HCT116 (cell line): ENCODE measurements at regions not wholly inside any gene's neighbourhood (a gene's known extent, or its start where the extent isn't known, plus 50 kb on each side); places are given as distances from the start of the nearest gene placed in this dataset.

ENCODE experiments used
- ATAC-seq: fragments of 200-7000 bp; cut with Tn5 transposase; 2 replicates; pipeline ENCODE4 v1.9.1; 2020; ENCODE audit warnings: mild to moderate bottlenecking, moderate library complexity
- BruUV-seq: library from RNA; stranded (reverse); fragments of 400-500 nt; replicated peaks from 2 replicates; lab custom pipeline; 2021; lab: Mats Ljungman, UMichigan
- CTCF ChIA-PET: fragments of 300-600 bp; sonication (Branson Sonifier 250); formaldehyde crosslinking; loops from one replicate; lab custom pipeline; 2021; ENCODE audit warnings: antibody characterized with exemption; lab: Charles Lee
- POLR2A ChIA-PET: fragments of 300-600, 350-600 bp; sonication (Branson Sonifier 250); formaldehyde crosslinking; loops from one replicate; lab custom pipeline; 2021; ENCODE audit warnings: antibody characterized with exemption; lab: Charles Lee
- RAD21 ChIA-PET, 2 experiments: fragments of 300-600 bp; sonication (Branson Sonifier 250); formaldehyde crosslinking; loops; one replicate each; lab custom pipeline; 2023; ENCODE audit warnings: low total read pairs in 2 of 2; ENCODE audit not compliant: uncharacterized antibody in 2 of 2, unreplicated experiment in 2 of 2, low non-redundant PET in 1 of 2; lab: Charles Lee
- DNase-seq: peaks from one replicate; pipeline ENCODE4 v3.0.0-alpha.2; 2010; ENCODE audit warnings: low read depth, low spot score
- H2AFZ ChIP-seq: fragments of 200-600 bp; shearing (Covaris generic), sonication (generic); 2 replicates; pipeline ENCODE4 v1.6.1; 2017; ENCODE audit warnings: low read depth, mixed run types, mixed read lengths, antibody characterized with exemption, low read length; ENCODE audit not compliant: poor library complexity, severe bottlenecking
- H3K27ac ChIP-seq: 2 replicates; pipeline ENCODE4 v1.5.1; 2012; ENCODE audit warnings: low read depth, low read length
- H3K27me3 ChIP-seq: fragments of 200-600 bp; sonication (generic); 2 replicates; pipeline ENCODE4 v1.6.1; 2016; ENCODE audit warnings: mixed run types, low read length, mixed read lengths; ENCODE audit not compliant: insufficient read depth
- H3K36me3 ChIP-seq, 2 experiments: fragments of 200-500 bp in 1 of 2; fragments of 200-600 bp in 1 of 2; sonication (Bioruptor generic) in 1 of 2; sonication (generic) in 1 of 2; 2 replicates each; pipeline versions ENCODE4 v1.5.1 to v1.6.1; 2014 to 2016; ENCODE audit warnings: low read length in 2 of 2, inconsistent platforms in 1 of 2, mixed read lengths in 1 of 2, mixed run types in 1 of 2; ENCODE audit not compliant: insufficient read depth in 2 of 2, control insufficient read depth in 1 of 2
- H3K4me1 ChIP-seq, 2 experiments: fragments of 200-600 bp in 1 of 2; sonication (generic) in 1 of 2; 2 replicates each; pipeline versions ENCODE4 v1.5.1 to v1.6.1; 2012 to 2017; ENCODE audit warnings: low read length in 2 of 2, inconsistent platforms in 1 of 2, mild to moderate bottlenecking in 1 of 2, mixed read lengths in 1 of 2, mixed run types in 1 of 2, moderate library complexity in 1 of 2; ENCODE audit not compliant: insufficient read depth in 2 of 2, control insufficient read depth in 1 of 2
- H3K4me2 ChIP-seq: fragments of 200-600 bp; sonication (generic); 2 replicates; pipeline ENCODE4 v1.6.1; 2017; ENCODE audit warnings: mixed run types, low read length, mixed read lengths
- H3K4me3 ChIP-seq, 2 experiments: fragments of 200-600 bp in 1 of 2; sonication (generic) in 1 of 2; replicated peaks in 1 of 2; 2 replicates each; pipeline ENCODE4 v1.5.1; 2011 to 2016; ENCODE audit warnings: low read length in 2 of 2, control low read depth in 1 of 2, low read depth in 1 of 2, mild to moderate bottlenecking in 1 of 2, mixed read lengths in 1 of 2, mixed run types in 1 of 2
- H3K79me2 ChIP-seq: fragments of 200-600 bp; sonication (generic); 2 replicates; pipeline ENCODE4 v1.6.1; 2017; ENCODE audit warnings: mild to moderate bottlenecking, mixed run types, low read length, moderate library complexity, mixed read lengths; ENCODE audit not compliant: insufficient read depth
- H3K9ac ChIP-seq: fragments of 200-600 bp; sonication (generic); 2 replicates; pipeline ENCODE4 v1.6.1; 2016; ENCODE audit warnings: low read length, mixed read lengths
- H3K9me2 ChIP-seq: fragments of 200-600 bp; sonication (generic), shearing (Covaris generic); 2 replicates; pipeline ENCODE4 v1.6.1; 2017; ENCODE audit warnings: mixed run types, mild to moderate bottlenecking, moderate library complexity; ENCODE audit not compliant: insufficient read depth
- H3K9me3 ChIP-seq, 2 experiments: fragments of 200-500 bp in 1 of 2; fragments of 200-600 bp in 1 of 2; sonication (Bioruptor generic) in 1 of 2; sonication (generic) in 1 of 2; 2 replicates each; pipeline ENCODE4 v1.6.1; 2014 to 2017; ENCODE audit warnings: low read length in 2 of 2, mixed read lengths in 2 of 2, inconsistent platforms in 1 of 2, low read depth in 1 of 2, mild to moderate bottlenecking in 1 of 2, mixed run types in 1 of 2, moderate library complexity in 1 of 2; ENCODE audit not compliant: control insufficient read depth in 1 of 2, insufficient read depth in 1 of 2
- H4K20me1 ChIP-seq: fragments of 200-600 bp; sonication (generic), shearing (Covaris generic); 2 replicates; pipeline ENCODE4 v1.6.1; 2017; ENCODE audit warnings: mixed run types, mild to moderate bottlenecking, moderate library complexity; ENCODE audit not compliant: insufficient read depth
- EGR1 ChIP-seq: IDR thresholded peaks from 2 replicates; pipeline ENCODE4 v1.6.1; 2012; ENCODE audit warnings: low read depth
- ELF1 ChIP-seq: IDR thresholded peaks from 2 replicates; pipeline ENCODE4 v1.6.1; 2012; ENCODE audit warnings: low read depth, borderline replicate concordance
- EZH2 ChIP-seq: fragments of 200-600 bp; sonication (generic); IDR thresholded peaks from 2 replicates; pipeline ENCODE4 v1.6.1; 2017; ENCODE audit warnings: antibody characterized with exemption, mixed run types
- FOSL1 ChIP-seq: IDR thresholded peaks from 2 replicates; pipeline ENCODE4 v1.6.1; 2012; ENCODE audit warnings: low read depth
- POLR2A ChIP-seq: IDR thresholded peaks from 2 replicates; pipeline ENCODE4 v1.7.0; 2011; ENCODE audit warnings: borderline replicate concordance; ENCODE audit not compliant: insufficient read depth, insufficient read length; ENCODE audit errors: extremely low read depth
- POLR2AphosphoS5 ChIP-seq: IDR thresholded peaks from 2 replicates; pipeline ENCODE4 v1.6.1; 2011; ENCODE audit warnings: mild to moderate bottlenecking, low read depth, low read length, moderate library complexity
- RAD21 ChIP-seq: IDR thresholded peaks from 2 replicates; pipeline ENCODE4 v1.6.1; 2012; ENCODE audit warnings: low read depth, mild to moderate bottlenecking
- SIN3A ChIP-seq: IDR thresholded peaks from 2 replicates; pipeline ENCODE4 v1.6.1; 2012; ENCODE audit warnings: low read depth
- SP1 ChIP-seq: IDR thresholded peaks from 2 replicates; pipeline ENCODE4 v1.6.1; 2012; ENCODE audit warnings: low read depth
- SRF ChIP-seq: IDR thresholded peaks from 2 replicates; pipeline ENCODE4 v1.6.1; 2012; ENCODE audit warnings: low read depth
- TCF7L2 ChIP-seq: IDR thresholded peaks from 2 replicates; pipeline ENCODE4 v1.7.0; 2011; ENCODE audit warnings: borderline replicate concordance, inconsistent platforms; ENCODE audit not compliant: insufficient read depth, insufficient read length; ENCODE audit errors: extremely low read depth
- ZFX ChIP-seq: fragments of 450-650 bp; IDR thresholded peaks from 2 replicates; pipeline ENCODE4 v1.6.1; 2017
- ZNF274 ChIP-seq: fragments of 200-500 bp; sonication (Bioruptor generic); IDR thresholded peaks from 2 replicates; pipeline ENCODE4 v1.6.1; 2014; ENCODE audit warnings: mild to moderate bottlenecking, low read depth, low read length, inconsistent platforms
- intact Hi-C: fragments of 100-400 bp; cut with micrococcal nuclease; formaldehyde crosslinking; loops from 2 replicates; pipeline ENCODE4 v1.10.0; 2022
- TF ChIP-seq, protein P1 (sequence below), 3 experiments: fragments of 200-600 bp in 1 of 3; sonication (generic) in 1 of 3; IDR thresholded peaks in 2 of 3; conservative IDR thresholded peaks in 1 of 3; 2 replicates each; pipeline ENCODE4 v1.5.1; 2012 to 2017; ENCODE audit warnings: low read depth in 2 of 3, low read length in 2 of 3, antibody characterized with exemption in 1 of 3, borderline replicate concordance in 1 of 3, control low read depth in 1 of 3, mild to moderate bottlenecking in 1 of 3, mixed read lengths in 1 of 3, mixed run types in 1 of 3, moderate library complexity in 1 of 3; ENCODE audit not compliant: insufficient read depth in 1 of 3
- TF ChIP-seq, protein P2 (sequence below): IDR thresholded peaks from 2 replicates; pipeline ENCODE4 v1.6.1; 2012; ENCODE audit warnings: low read depth
- TF ChIP-seq, protein P3 (sequence below): IDR thresholded peaks from 2 replicates; pipeline ENCODE4 v1.6.1; 2012

DNA sequence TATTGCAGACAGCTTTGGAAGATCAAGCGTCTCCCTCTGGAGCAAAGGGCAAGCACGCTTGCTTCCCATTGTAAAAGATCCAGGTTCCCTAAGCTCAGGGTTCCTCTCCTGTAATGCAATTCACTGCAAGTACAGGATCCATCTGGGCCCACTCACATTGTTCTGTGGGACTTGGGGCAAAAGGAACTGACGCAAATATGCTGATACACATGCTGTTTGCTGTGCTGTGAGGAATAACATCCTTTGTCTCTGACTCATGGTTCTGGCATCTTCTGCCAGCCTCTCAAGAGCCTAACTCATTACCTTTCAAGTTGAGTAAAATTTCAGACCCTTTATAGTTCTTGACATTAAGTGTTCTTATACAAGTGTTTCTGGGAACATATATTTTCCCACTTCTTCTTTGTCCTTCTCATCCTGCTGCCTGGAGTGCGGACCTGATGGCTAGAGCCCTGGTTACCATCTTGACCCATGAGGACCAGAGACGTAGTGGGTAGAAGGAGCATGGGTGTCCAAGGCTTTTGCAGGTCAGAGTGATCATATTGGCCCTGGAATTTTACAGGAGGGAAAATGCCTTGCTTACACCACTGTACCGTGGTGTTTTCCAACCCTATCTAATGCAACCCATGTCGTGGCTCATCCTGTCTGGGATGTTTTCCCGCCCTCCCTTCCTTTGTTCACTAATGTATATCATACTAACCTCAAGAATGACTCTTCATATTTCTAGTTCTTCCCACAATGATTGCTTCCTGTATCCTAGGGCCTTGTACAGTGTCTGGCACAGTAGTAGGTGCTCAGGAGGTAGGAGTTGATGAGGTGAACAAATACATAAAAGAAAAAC, 145.7 kb upstream of the GLI2 start:
- Histone ChIP-seq H3K79me2 (no peaks in the 10 kb centered on the region), H3K36me3 (no peaks in the 10 kb centered on the region), H3K27ac (no peak overlapping the region), H3K9me3 (no peaks in the 10 kb centered on the region), H3K9ac (no peak overlapping the region), H2AFZ (no peak overlapping the region), H4K20me1 (no peaks in the 10 kb centered on the region), H3K4me3 (no peak overlapping the region), H3K4me1 (peaks cover 0 to 9% of the 10 kb centered on the region in 2 experiments; a peak in 1 of 4 replicates), H3K9me2 (no peaks in the 10 kb centered on the region), H3K4me2 (no peak overlapping the region), H3K27me3 (no peaks in the 10 kb centered on the region)
- RAD21 ChIA-PET: no interaction called here
- POLR2A ChIA-PET: no interaction called here
- TF ChIP-seq, protein P1, sequence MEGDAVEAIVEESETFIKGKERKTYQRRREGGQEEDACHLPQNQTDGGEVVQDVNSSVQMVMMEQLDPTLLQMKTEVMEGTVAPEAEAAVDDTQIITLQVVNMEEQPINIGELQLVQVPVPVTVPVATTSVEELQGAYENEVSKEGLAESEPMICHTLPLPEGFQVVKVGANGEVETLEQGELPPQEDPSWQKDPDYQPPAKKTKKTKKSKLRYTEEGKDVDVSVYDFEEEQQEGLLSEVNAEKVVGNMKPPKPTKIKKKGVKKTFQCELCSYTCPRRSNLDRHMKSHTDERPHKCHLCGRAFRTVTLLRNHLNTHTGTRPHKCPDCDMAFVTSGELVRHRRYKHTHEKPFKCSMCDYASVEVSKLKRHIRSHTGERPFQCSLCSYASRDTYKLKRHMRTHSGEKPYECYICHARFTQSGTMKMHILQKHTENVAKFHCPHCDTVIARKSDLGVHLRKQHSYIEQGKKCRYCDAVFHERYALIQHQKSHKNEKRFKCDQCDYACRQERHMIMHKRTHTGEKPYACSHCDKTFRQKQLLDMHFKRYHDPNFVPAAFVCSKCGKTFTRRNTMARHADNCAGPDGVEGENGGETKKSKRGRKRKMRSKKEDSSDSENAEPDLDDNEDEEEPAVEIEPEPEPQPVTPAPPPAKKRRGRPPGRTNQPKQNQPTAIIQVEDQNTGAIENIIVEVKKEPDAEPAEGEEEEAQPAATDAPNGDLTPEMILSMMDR (IDR thresholded peaks at IDR 0.05 in 2 of 3, conservative IDR thresholded peaks at IDR 0.05 in 1 of 3; ENCODE audit: borderline replicate concordance in 1 of 3, insufficient read depth in 1 of 3, low read depth in 2 of 3, low read length in 2 of 3): no peak
- no peak for TF ChIP-seq POLR2A
- CTCF ChIA-PET: no interaction called here
- intact Hi-C loops: no loop called here
- no TSS peak for BruUV-seq
- ATAC-seq (no peak), DNase-seq (no peak)

DNA sequence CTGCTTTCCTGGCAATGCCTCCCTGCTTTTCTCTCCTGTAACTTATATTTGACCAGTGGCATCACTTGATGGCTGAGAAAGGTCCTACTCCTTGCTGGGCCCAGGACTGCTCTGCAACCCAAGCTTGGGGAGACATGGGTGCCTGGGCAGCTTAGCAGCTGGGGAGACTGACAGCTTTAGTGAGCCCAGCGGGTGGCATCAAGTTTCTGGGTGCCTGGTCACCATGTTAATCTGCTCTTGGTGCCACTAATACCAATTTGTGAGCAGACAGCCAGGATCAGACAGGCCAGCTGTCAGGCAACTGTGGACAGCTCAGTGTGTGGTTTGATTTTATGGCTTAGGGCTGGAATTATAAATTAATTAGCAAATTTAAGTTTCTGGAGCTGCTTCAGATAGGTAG, 144.8 kb upstream of the GLI2 start:
- H3K79me2 ChIP-seq: no peaks in the 10 kb centered on the region
- TF ChIP-seq, protein P2, sequence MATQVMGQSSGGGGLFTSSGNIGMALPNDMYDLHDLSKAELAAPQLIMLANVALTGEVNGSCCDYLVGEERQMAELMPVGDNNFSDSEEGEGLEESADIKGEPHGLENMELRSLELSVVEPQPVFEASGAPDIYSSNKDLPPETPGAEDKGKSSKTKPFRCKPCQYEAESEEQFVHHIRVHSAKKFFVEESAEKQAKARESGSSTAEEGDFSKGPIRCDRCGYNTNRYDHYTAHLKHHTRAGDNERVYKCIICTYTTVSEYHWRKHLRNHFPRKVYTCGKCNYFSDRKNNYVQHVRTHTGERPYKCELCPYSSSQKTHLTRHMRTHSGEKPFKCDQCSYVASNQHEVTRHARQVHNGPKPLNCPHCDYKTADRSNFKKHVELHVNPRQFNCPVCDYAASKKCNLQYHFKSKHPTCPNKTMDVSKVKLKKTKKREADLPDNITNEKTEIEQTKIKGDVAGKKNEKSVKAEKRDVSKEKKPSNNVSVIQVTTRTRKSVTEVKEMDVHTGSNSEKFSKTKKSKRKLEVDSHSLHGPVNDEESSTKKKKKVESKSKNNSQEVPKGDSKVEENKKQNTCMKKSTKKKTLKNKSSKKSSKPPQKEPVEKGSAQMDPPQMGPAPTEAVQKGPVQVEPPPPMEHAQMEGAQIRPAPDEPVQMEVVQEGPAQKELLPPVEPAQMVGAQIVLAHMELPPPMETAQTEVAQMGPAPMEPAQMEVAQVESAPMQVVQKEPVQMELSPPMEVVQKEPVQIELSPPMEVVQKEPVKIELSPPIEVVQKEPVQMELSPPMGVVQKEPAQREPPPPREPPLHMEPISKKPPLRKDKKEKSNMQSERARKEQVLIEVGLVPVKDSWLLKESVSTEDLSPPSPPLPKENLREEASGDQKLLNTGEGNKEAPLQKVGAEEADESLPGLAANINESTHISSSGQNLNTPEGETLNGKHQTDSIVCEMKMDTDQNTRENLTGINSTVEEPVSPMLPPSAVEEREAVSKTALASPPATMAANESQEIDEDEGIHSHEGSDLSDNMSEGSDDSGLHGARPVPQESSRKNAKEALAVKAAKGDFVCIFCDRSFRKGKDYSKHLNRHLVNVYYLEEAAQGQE: no peak
- TF ChIP-seq SP1: no peak
- TF ChIP-seq, protein P3, sequence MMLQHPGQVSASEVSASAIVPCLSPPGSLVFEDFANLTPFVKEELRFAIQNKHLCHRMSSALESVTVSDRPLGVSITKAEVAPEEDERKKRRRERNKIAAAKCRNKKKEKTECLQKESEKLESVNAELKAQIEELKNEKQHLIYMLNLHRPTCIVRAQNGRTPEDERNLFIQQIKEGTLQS: no peak
- TF ChIP-seq ELF1: no peak
- no peak for TF ChIP-seq EZH2
- TF ChIP-seq ZFX: no peak
- TF ChIP-seq POLR2A: no peak
- TF ChIP-seq SRF: no peak
- no peak for TF ChIP-seq ZNF274
- no peak for TF ChIP-seq SIN3A
- no peak for TF ChIP-seq TCF7L2
- TF ChIP-seq POLR2AphosphoS5: no peak
- no peak for TF ChIP-seq FOSL1
- TF ChIP-seq EGR1: no peak
- no peak for TF ChIP-seq RAD21

More for the DNA sequence above, 144.8 kb upstream of the GLI2 start:
- H3K27me3 ChIP-seq: no peaks in the 10 kb centered on the region
- no peak overlapping the region for H3K27ac ChIP-seq
- H3K9ac ChIP-seq: no peak overlapping the region
- BruUV-seq: no TSS peak
- peaks cover 0 to 11% of the 10 kb centered on the region in 2 experiments; a peak in 1 of 4 replicates for H3K4me1 ChIP-seq
- DNase-seq (no peak), ATAC-seq (no peak)
- RAD21 ChIA-PET: no interaction called here
- no peak overlapping the region for H3K4me3 ChIP-seq
- H2AFZ ChIP-seq: no peak overlapping the region
- POLR2A ChIA-PET: no interaction called here
- H3K9me3 ChIP-seq: no peaks in the 10 kb centered on the region
- CTCF ChIA-PET: no interaction called here
- H4K20me1 ChIP-seq: no peaks in the 10 kb centered on the region
- H3K4me2 ChIP-seq: no peak overlapping the region
- no peaks in the 10 kb centered on the region for H3K36me3 ChIP-seq
- intact Hi-C loops: no loop called here
- no peaks in the 10 kb centered on the region for H3K9me2 ChIP-seq
